ENCODE measurements at regions not wholly inside any gene's neighbourhood (a gene's known extent, or its start where the extent isn't known, plus 50 kb on each side); places are given as distances from the start of the nearest gene placed in this dataset.

- Histone ChIP-seq H3K23ac (ENCODE audit: low read length) (no peak overlapping the region), H3K18ac (ENCODE audit: low read length) (no peak overlapping the region), H3K14ac (ENCODE audit: low read length) (no peak overlapping the region), H4K12ac (ENCODE audit: low read depth, low read length) (no peak overlapping the region), H3K4me3 (ENCODE audit: low read depth, low read length) (no peak overlapping the region), H3K27me3 (ENCODE audit: insufficient read depth, low read length) (no peaks in the 10 kb centered on the region), H3K4ac (ENCODE audit: low read depth, low read length) (no peak overlapping the region), H3K36me3 (ENCODE audit: control insufficient read depth in 1 of 2, insufficient read depth in 2 of 2, low read length in 2 of 2) (no peaks in the 10 kb centered on the region), H3K79me1 (ENCODE audit: low read length) (no peaks in the 10 kb centered on the region), H2AK5ac (ENCODE audit: low read length) (no peak overlapping the region), H4K91ac (ENCODE audit: low read depth, low read length) (no peak overlapping the region), H2BK5ac (ENCODE audit: low read depth, low read length, poor library complexity) (no peak overlapping the region), H3K4me1 (ENCODE audit: control insufficient read depth in 1 of 2, insufficient read depth in 2 of 2, low read length in 2 of 2) (no peaks in the 10 kb centered on the region), H2BK12ac (ENCODE audit: low read length) (no peak overlapping the region), H3K79me2 (ENCODE audit: control insufficient read depth, insufficient read depth, low read length, poor library complexity) (no peaks in the 10 kb centered on the region), H2BK120ac (ENCODE audit: insufficient read depth, low read length, poor library complexity) (no peak overlapping the region), H3K4me2 (ENCODE audit: low read length) (no peak overlapping the region), H2AFZ (ENCODE audit: insufficient read depth, low read length, poor library complexity) (no peak overlapping the region), H4K8ac (ENCODE audit: low read depth, low read length) (no peak overlapping the region), H3K9ac (ENCODE audit: low read length) (no peak overlapping the region), H3K9me3 (ENCODE audit: insufficient read depth, low read depth, low read length) (no peaks in the 10 kb centered on the region), H3K27ac (ENCODE audit: low read depth, low read length) (no peak overlapping the region)
- DNase-seq, result no peak
- no CpG with 5 or more reads among the region's 3 CpGs for WGBS (ENCODE audit: extremely low coverage, insufficient coverage, insufficient read length)
Observed at GRCh38 chr12:115626210-115626609, 651.3 kb downstream of the MED13L start.

- no peak overlapping the region for H2AFZ ChIP-seq (ENCODE audit: insufficient read depth, low read length, poor library complexity)
- no peak overlapping the region for H3K4me2 ChIP-seq (ENCODE audit: low read length)
- H2AK5ac ChIP-seq (ENCODE audit: low read length), result no peak overlapping the region
- H3K23ac ChIP-seq (ENCODE audit: low read length), result no peak overlapping the region
- H2BK5ac ChIP-seq (ENCODE audit: low read depth, low read length, poor library complexity), result no peak overlapping the region
- no CpG with 5 or more reads among the region's 18 CpGs for WGBS (ENCODE audit: extremely low coverage, insufficient coverage, insufficient read length)
- no peak overlapping the region for H4K8ac ChIP-seq (ENCODE audit: low read depth, low read length)
- no peaks in the 10 kb centered on the region for H3K27me3 ChIP-seq (ENCODE audit: insufficient read depth, low read length)
- no peak overlapping the region for H2BK120ac ChIP-seq (ENCODE audit: insufficient read depth, low read length, poor library complexity)
- no peak overlapping the region for H4K91ac ChIP-seq (ENCODE audit: low read depth, low read length)
- no peak overlapping the region for H3K4me3 ChIP-seq (ENCODE audit: low read depth, low read length)
- H3K79me2 ChIP-seq (ENCODE audit: control insufficient read depth, insufficient read depth, low read length, poor library complexity), result no peaks in the 10 kb centered on the region
- no peak overlapping the region for H3K18ac ChIP-seq (ENCODE audit: low read length)
- peaks cover 0 to 4% of the 10 kb centered on the region in 2 experiments for H3K4me1 ChIP-seq (ENCODE audit: control insufficient read depth in 1 of 2, insufficient read depth in 2 of 2, low read length in 2 of 2)
- H3K36me3 ChIP-seq (ENCODE audit: control insufficient read depth in 1 of 2, insufficient read depth in 2 of 2, low read length in 2 of 2), result no peaks in the 10 kb centered on the region
- H3K4ac ChIP-seq (ENCODE audit: low read depth, low read length), result no peak overlapping the region
- H3K27ac ChIP-seq (ENCODE audit: low read depth, low read length), result no peak overlapping the region
- H3K79me1 ChIP-seq (ENCODE audit: low read length), result no peaks in the 10 kb centered on the region
- no peak overlapping the region for H3K9ac ChIP-seq (ENCODE audit: low read length)
- H4K12ac ChIP-seq (ENCODE audit: low read depth, low read length), result no peak overlapping the region
- DNase-seq, result no peak
- H2BK12ac ChIP-seq (ENCODE audit: low read length), result no peak overlapping the region
- H3K14ac ChIP-seq (ENCODE audit: low read length), result no peak overlapping the region
- no peaks in the 10 kb centered on the region for H3K9me3 ChIP-seq (ENCODE audit: insufficient read depth, low read depth, low read length)
Observed at GRCh38 chr12:115623764-115624334, 653.6 kb downstream of the MED13L start.

- no peak overlapping the region for H3K18ac ChIP-seq (ENCODE audit: low read length)
- no peak overlapping the region for H3K14ac ChIP-seq (ENCODE audit: low read length)
- no peak overlapping the region for H2BK5ac ChIP-seq (ENCODE audit: low read depth, low read length, poor library complexity)
- H4K8ac ChIP-seq (ENCODE audit: low read depth, low read length), result no peak overlapping the region
- no peak overlapping the region for H3K23ac ChIP-seq (ENCODE audit: low read length)
- peaks cover 0 to 4% of the 10 kb centered on the region in 2 experiments for H3K4me1 ChIP-seq (ENCODE audit: control insufficient read depth in 1 of 2, insufficient read depth in 2 of 2, low read length in 2 of 2)
- no peak overlapping the region for H3K27ac ChIP-seq (ENCODE audit: low read depth, low read length)
- no peaks in the 10 kb centered on the region for H3K36me3 ChIP-seq (ENCODE audit: control insufficient read depth in 1 of 2, insufficient read depth in 2 of 2, low read length in 2 of 2)
- H3K4me2 ChIP-seq (ENCODE audit: low read length), result no peak overlapping the region
- H2BK12ac ChIP-seq (ENCODE audit: low read length), result no peak overlapping the region
- H3K27me3 ChIP-seq (ENCODE audit: insufficient read depth, low read length), result no peaks in the 10 kb centered on the region
- no peak overlapping the region for H3K4me3 ChIP-seq (ENCODE audit: low read depth, low read length)
- no peak overlapping the region for H3K9ac ChIP-seq (ENCODE audit: low read length)
- no peaks in the 10 kb centered on the region for H3K9me3 ChIP-seq (ENCODE audit: insufficient read depth, low read depth, low read length)
- H2BK120ac ChIP-seq (ENCODE audit: insufficient read depth, low read length, poor library complexity), result no peak overlapping the region
- no peak overlapping the region for H3K4ac ChIP-seq (ENCODE audit: low read depth, low read length)
- no peak overlapping the region for H4K12ac ChIP-seq (ENCODE audit: low read depth, low read length)
- H2AK5ac ChIP-seq (ENCODE audit: low read length), result no peak overlapping the region
- no CpG with 5 or more reads among the region's 5 CpGs for WGBS (ENCODE audit: extremely low coverage, insufficient coverage, insufficient read length)
- no peak overlapping the region for H2AFZ ChIP-seq (ENCODE audit: insufficient read depth, low read length, poor library complexity)
- H3K79me2 ChIP-seq (ENCODE audit: control insufficient read depth, insufficient read depth, low read length, poor library complexity), result no peaks in the 10 kb centered on the region
- H4K91ac ChIP-seq (ENCODE audit: low read depth, low read length), result no peak overlapping the region
- no peaks in the 10 kb centered on the region for H3K79me1 ChIP-seq (ENCODE audit: low read length)
- no peak for DNase-seq
Observed at GRCh38 chr12:115623275-115623674, 654.2 kb downstream of the MED13L start.

GRCh38 chr12:115620816-115621215 is 656.7 kb downstream of the MED13L start:
- Histone ChIP-seq H3K27me3 (ENCODE audit: insufficient read depth, low read length) (no peaks in the 10 kb centered on the region), H2BK5ac (ENCODE audit: low read depth, low read length, poor library complexity) (no peak overlapping the region), H2BK12ac (ENCODE audit: low read length) (no peak overlapping the region), H3K79me1 (ENCODE audit: low read length) (no peaks in the 10 kb centered on the region), H3K23ac (ENCODE audit: low read length) (no peak overlapping the region), H4K12ac (ENCODE audit: low read depth, low read length) (no peak overlapping the region), H3K4me1 (ENCODE audit: control insufficient read depth in 1 of 2, insufficient read depth in 2 of 2, low read length in 2 of 2) (peaks cover 0 to 4% of the 10 kb centered on the region in 2 experiments), H3K18ac (ENCODE audit: low read length) (no peak overlapping the region), H3K27ac (ENCODE audit: low read depth, low read length) (no peak overlapping the region), H2AK5ac (ENCODE audit: low read length) (no peak overlapping the region), H4K91ac (ENCODE audit: low read depth, low read length) (no peak overlapping the region), H3K36me3 (ENCODE audit: control insufficient read depth in 1 of 2, insufficient read depth in 2 of 2, low read length in 2 of 2) (no peaks in the 10 kb centered on the region), H3K79me2 (ENCODE audit: control insufficient read depth, insufficient read depth, low read length, poor library complexity) (no peaks in the 10 kb centered on the region), H3K9ac (ENCODE audit: low read length) (no peak overlapping the region), H3K4me2 (ENCODE audit: low read length) (no peak overlapping the region), H4K8ac (ENCODE audit: low read depth, low read length) (no peak overlapping the region), H3K14ac (ENCODE audit: low read length) (no peak overlapping the region), H2AFZ (ENCODE audit: insufficient read depth, low read length, poor library complexity) (no peak overlapping the region), H3K4me3 (ENCODE audit: low read depth, low read length) (no peak overlapping the region), H3K4ac (ENCODE audit: low read depth, low read length) (no peak overlapping the region), H2BK120ac (ENCODE audit: insufficient read depth, low read length, poor library complexity) (no peak overlapping the region), H3K9me3 (ENCODE audit: insufficient read depth, low read depth, low read length) (no peaks in the 10 kb centered on the region)
- no CpG with 5 or more reads among the region's 4 CpGs for WGBS (ENCODE audit: extremely low coverage, insufficient coverage, insufficient read length)
- no peak for DNase-seq

All from trophoblast cell (in vitro differentiated cells and primary cell).